IPS-18a (cell line): ENCODE measurements at regions not wholly inside any gene's neighbourhood (a gene's known extent, or its start where the extent isn't known, plus 50 kb on each side); places are given as distances from the start of the nearest gene placed in this dataset.

Experiments used
- H3K27ac ChIP-seq: one replicate; pipeline ENCODE4 v1.5.1; 2013; ENCODE audit warnings: low read length
- H3K27me3 ChIP-seq: one replicate; pipeline ENCODE4 v1.6.1; 2013; ENCODE audit warnings: mild to moderate bottlenecking, low read length; ENCODE audit not compliant: control insufficient read depth, insufficient read depth
- H3K36me3 ChIP-seq: one replicate; pipeline ENCODE4 v1.6.1; 2013; ENCODE audit warnings: low read depth, low read length; ENCODE audit not compliant: control insufficient read depth
- H3K4me1 ChIP-seq: one replicate; pipeline ENCODE4 v1.6.1; 2013; ENCODE audit warnings: low read depth, low read length; ENCODE audit not compliant: control insufficient read depth
- H3K4me3 ChIP-seq: one replicate; pipeline ENCODE4 v1.5.1; 2013; ENCODE audit warnings: low read length
- H3K9ac ChIP-seq: one replicate; pipeline ENCODE4 v1.6.1; 2013; ENCODE audit warnings: mild to moderate bottlenecking, low read length, moderate library complexity
- H3K9me3 ChIP-seq: one replicate; pipeline ENCODE4 v1.6.1; 2013; ENCODE audit warnings: low read depth, low read length; ENCODE audit not compliant: control insufficient read depth

DNA sequence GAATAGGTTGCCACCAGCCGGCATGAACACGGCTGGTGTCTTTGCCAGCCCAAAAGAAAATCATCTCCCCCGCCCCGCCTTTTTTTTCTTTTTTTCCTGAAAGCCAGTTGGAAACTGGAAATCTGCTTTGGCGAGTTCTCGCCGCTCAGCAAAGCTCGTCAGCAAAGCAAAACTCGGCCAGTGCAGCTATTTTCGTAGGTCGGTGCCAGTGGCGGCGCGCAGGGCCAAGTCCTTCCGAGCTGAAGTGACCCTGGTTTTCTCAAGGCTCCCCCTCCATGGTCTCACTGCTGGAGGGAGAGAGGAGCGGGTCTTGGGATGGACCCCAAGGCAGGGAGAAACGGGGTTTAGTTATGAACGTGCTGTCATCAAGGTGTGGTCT lies 248.4 kb upstream of the RTL1 start:
- no peaks in the 10 kb centered on the region for H3K9me3 ChIP-seq
- H3K9ac ChIP-seq = no peak overlapping the region
- H3K36me3 ChIP-seq = no peaks in the 10 kb centered on the region
- no peaks in the 10 kb centered on the region for H3K27me3 ChIP-seq
- no peak overlapping the region for H3K27ac ChIP-seq
- no peak overlapping the region for H3K4me3 ChIP-seq
- peaks cover 21% of the 10 kb centered on the region for H3K4me1 ChIP-seq

DNA sequence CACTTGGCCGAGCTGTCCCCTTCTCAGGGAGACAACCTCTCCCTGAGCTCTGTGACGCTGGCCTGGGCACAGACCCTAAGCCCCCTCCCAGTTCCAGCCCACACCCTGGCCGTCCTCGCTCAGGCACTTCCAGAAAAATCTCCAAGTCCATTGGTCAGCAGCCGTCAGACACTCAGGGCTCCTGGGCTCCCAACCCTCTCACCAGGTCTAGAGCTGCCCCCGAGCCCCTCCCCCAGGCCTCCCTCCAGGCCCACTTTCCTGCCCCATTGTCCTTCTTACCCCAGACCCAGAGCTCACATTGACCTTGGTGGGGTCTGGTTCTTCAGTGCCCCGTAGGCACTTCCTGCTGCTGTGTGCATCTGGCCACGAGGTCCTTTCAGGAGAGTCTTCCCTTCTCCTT lies 249.3 kb upstream of the RTL1 start:
- Histone ChIP-seq H3K9ac (no peak overlapping the region), H3K27ac (no peak overlapping the region)

GRCh38 chr14:101153691-101154090 lies 250.2 kb upstream of the RTL1 start:
- no peak overlapping the region for H3K27ac ChIP-seq
- H3K27me3 ChIP-seq = no peaks in the 10 kb centered on the region
- H3K4me3 ChIP-seq = no peak overlapping the region
- H3K9me3 ChIP-seq = no peaks in the 10 kb centered on the region
- peaks cover 14% of the 10 kb centered on the region for H3K4me1 ChIP-seq
- no peak overlapping the region for H3K9ac ChIP-seq
- no peaks in the 10 kb centered on the region for H3K36me3 ChIP-seq

More for the DNA sequence above, 249.3 kb upstream of the RTL1 start:
- Histone ChIP-seq H3K4me1 (peaks cover 18% of the 10 kb centered on the region), H3K36me3 (no peaks in the 10 kb centered on the region), H3K4me3 (no peak overlapping the region), H3K27me3 (no peaks in the 10 kb centered on the region), H3K9me3 (no peaks in the 10 kb centered on the region)

DNA sequence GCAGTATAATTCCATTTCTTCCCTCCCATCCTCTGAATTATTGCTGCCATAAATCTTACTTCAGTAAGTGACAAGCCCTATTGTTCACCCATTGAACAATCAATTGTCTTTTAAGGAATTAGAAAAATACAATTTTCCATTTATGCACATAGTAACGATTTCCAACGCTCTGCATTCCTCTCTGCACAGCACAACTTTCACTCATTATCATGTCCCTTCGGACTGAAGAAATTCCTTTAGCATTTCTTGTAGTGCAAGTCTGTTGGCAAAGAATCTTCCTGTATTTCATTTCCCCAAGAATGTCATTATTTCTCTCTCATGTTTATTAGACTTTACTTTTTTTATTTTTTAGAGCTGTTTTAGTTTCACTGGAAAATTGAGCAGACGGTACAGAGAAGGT lies 252.1 kb upstream of the RTL1 start:
- no peaks in the 10 kb centered on the region for H3K4me1 ChIP-seq
- no peak overlapping the region for H3K27ac ChIP-seq
- no peaks in the 10 kb centered on the region for H3K27me3 ChIP-seq
- H3K9ac ChIP-seq = no peak overlapping the region
- H3K4me3 ChIP-seq = no peak overlapping the region
- H3K9me3 ChIP-seq = no peaks in the 10 kb centered on the region
- no peaks in the 10 kb centered on the region for H3K36me3 ChIP-seq

GRCh38 chr14:101167428-101167827 lies 263.9 kb upstream of the RTL1 start:
- Histone ChIP-seq H3K36me3 (no peaks in the 10 kb centered on the region), H3K9ac (no peak overlapping the region), H3K4me3 (no peak overlapping the region), H3K9me3 (peaks cover 15% of the 10 kb centered on the region), H3K4me1 (no peaks in the 10 kb centered on the region), H3K27me3 (no peaks in the 10 kb centered on the region), H3K27ac (no peak overlapping the region)

DNA sequence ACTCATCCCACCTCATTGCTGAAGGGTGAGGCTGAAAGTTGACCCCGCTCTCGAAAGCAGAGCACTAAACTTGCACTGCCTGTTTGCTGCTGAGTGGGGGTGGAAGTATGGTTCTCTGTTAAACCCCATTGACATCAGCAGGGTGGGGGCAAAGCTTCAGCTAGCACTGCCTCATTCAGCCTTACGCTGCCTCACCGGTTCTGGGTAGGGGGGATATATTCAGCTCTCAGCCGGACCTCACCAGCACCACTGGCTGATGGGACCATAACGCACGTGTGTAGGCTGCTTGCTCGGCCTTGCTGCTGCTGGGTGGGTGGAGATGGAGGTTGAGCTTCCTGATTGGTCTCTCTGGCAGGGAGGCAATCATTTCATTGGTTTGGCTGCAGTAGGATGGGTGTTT lies 265.7 kb upstream of the RTL1 start:
- no peak overlapping the region for H3K27ac ChIP-seq
- H3K27me3 ChIP-seq = no peaks in the 10 kb centered on the region
- H3K4me1 ChIP-seq = no peaks in the 10 kb centered on the region
- peaks cover 15% of the 10 kb centered on the region for H3K9me3 ChIP-seq
- H3K9ac ChIP-seq = no peak overlapping the region
- H3K36me3 ChIP-seq = no peaks in the 10 kb centered on the region
- H3K4me3 ChIP-seq = no peak overlapping the region

DNA sequence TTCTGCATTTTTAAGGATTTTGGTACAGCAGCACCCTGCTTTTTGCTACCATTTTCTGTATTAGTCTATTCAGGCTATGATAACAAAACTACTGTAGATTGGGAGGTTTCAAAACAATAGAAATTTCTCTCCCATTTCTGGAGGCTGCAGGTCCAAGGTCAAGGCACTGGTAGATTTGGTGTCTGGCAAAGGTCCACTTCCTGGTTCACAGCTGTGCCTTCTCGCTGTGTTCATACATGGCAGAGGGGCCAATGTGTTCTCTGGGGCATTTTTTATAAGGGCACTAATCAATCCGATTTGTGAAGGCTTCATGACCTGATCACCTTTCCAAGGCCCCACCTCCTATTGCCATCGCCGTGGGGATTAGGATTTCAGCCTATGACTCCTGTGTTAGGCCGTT lies 268.1 kb upstream of the RTL1 start:
- no peak overlapping the region for H3K9ac ChIP-seq
- no peak overlapping the region for H3K4me3 ChIP-seq
- H3K36me3 ChIP-seq = no peaks in the 10 kb centered on the region
- no peaks in the 10 kb centered on the region for H3K4me1 ChIP-seq
- H3K27ac ChIP-seq = no peak overlapping the region
- no peaks in the 10 kb centered on the region for H3K27me3 ChIP-seq
- peaks cover 12% of the 10 kb centered on the region for H3K9me3 ChIP-seq

GRCh38 chr14:101173698-101174521 lies 270.4 kb upstream of the RTL1 start:
- Histone ChIP-seq H3K4me1 (no peaks in the 10 kb centered on the region), H3K4me3 (no peak overlapping the region), H3K27ac (no peak overlapping the region), H3K9me3 (no peaks in the 10 kb centered on the region), H3K9ac (no peak overlapping the region), H3K36me3 (no peaks in the 10 kb centered on the region), H3K27me3 (no peaks in the 10 kb centered on the region)

- H3K9ac ChIP-seq = no peak overlapping the region
- no peaks in the 10 kb centered on the region for H3K9me3 ChIP-seq
- H3K27ac ChIP-seq = no peak overlapping the region
- H3K4me3 ChIP-seq = no peak overlapping the region
- H3K36me3 ChIP-seq = no peaks in the 10 kb centered on the region
- no peaks in the 10 kb centered on the region for H3K27me3 ChIP-seq
- no peaks in the 10 kb centered on the region for H3K4me1 ChIP-seq
These were observed 271.0 kb upstream of the RTL1 start for GRCh38 chr14:101174522-101174838.

- H3K4me1 ChIP-seq = no peaks in the 10 kb centered on the region
- H3K4me3 ChIP-seq = no peak overlapping the region
- no peaks in the 10 kb centered on the region for H3K27me3 ChIP-seq
- no peak overlapping the region for H3K27ac ChIP-seq
- H3K9ac ChIP-seq = no peak overlapping the region
- no peaks in the 10 kb centered on the region for H3K36me3 ChIP-seq
- H3K9me3 ChIP-seq = no peaks in the 10 kb centered on the region
These were observed 271.6 kb upstream of the RTL1 start for GRCh38 chr14:101174980-101175606.

- Histone ChIP-seq H3K9ac (no peak overlapping the region), H3K9me3 (no peaks in the 10 kb centered on the region), H3K4me1 (no peaks in the 10 kb centered on the region), H3K27ac (no peak overlapping the region), H3K4me3 (no peak overlapping the region), H3K36me3 (no peaks in the 10 kb centered on the region), H3K27me3 (no peaks in the 10 kb centered on the region)
These were observed 272.4 kb upstream of the RTL1 start for GRCh38 chr14:101175731-101176534.
